Uterus (tissue), 3 donors: ENCODE measurements at regions not wholly inside any gene's neighbourhood (a gene's known extent, or its start where the extent isn't known, plus 50 kb on each side); places are given as distances from the start of the nearest gene placed in this dataset.

ENCODE experiments used
- DNase-seq, 2 donors: peaks; one replicate each; pipeline ENCODE4 v3.0.0-alpha.2; 2019 to 2020
- H3K27ac ChIP-seq, 2 donors: fragments of 200-600 bp; sonication (generic); 1 replicate in 1 of 2; 2 replicates in 1 of 2; pipeline ENCODE4 v1.5.1; 2016 to 2018
- H3K27me3 ChIP-seq, 2 donors: fragments of 200-600 bp; sonication (generic); one replicate each; pipeline ENCODE4 v1.5.1; 2018 to 2019; ENCODE audit warnings: control low read depth in 1 of 2
- H3K36me3 ChIP-seq, 2 donors: fragments of 200-600 bp; sonication (generic); one replicate each; pipeline ENCODE4 v1.5.1; 2019; ENCODE audit warnings: control low read depth in 1 of 2
- H3K4me1 ChIP-seq, 2 donors: fragments of 200-600 bp; sonication (generic); one replicate each; pipeline ENCODE4 v1.5.1; 2018 to 2019; ENCODE audit warnings: control low read depth in 1 of 2
- H3K4me3 ChIP-seq, 2 donors: fragments of 200-600 bp; sonication (generic); 1 replicate in 1 of 2; 2 replicates in 1 of 2; pipeline ENCODE4 v1.5.1; 2018 to 2019; ENCODE audit warnings: mild to moderate bottlenecking in 1 of 2
- H3K9me3 ChIP-seq, 2 donors: fragments of 200-600 bp; sonication (generic); one replicate each; pipeline ENCODE4 v1.5.1; 2019; ENCODE audit warnings: control low read depth in 1 of 2
- POLR2A ChIP-seq, 2 donors: fragments of 450-650 bp; IDR thresholded peaks; one replicate each; pipeline ENCODE4 v1.6.1; 2016; ENCODE audit warnings: antibody characterized with exemption in 2 of 2, mild to moderate bottlenecking in 1 of 2, moderate library complexity in 1 of 2
- intact Hi-C: fragments of 100-400 bp; cut with DNase I; formaldehyde crosslinking; loops from one replicate; pipeline ENCODE4 v1.15.1; 2023; ENCODE audit warnings: low total_unique reads
- TF ChIP-seq, protein P1 (sequence below), 4 experiments: fragments of 200-600 bp in 2 of 4; fragments of 450-650 bp in 2 of 4; sonication (generic) in 2 of 4; IDR thresholded peaks; one replicate each; pipeline ENCODE4 v1.5.1; 2016 to 2019; ENCODE audit warnings: antibody characterized with exemption in 4 of 4, mild to moderate bottlenecking in 2 of 4, moderate library complexity in 1 of 4
- donor health status: DM: yes; HTN: yes; CAD: no.

DNA sequence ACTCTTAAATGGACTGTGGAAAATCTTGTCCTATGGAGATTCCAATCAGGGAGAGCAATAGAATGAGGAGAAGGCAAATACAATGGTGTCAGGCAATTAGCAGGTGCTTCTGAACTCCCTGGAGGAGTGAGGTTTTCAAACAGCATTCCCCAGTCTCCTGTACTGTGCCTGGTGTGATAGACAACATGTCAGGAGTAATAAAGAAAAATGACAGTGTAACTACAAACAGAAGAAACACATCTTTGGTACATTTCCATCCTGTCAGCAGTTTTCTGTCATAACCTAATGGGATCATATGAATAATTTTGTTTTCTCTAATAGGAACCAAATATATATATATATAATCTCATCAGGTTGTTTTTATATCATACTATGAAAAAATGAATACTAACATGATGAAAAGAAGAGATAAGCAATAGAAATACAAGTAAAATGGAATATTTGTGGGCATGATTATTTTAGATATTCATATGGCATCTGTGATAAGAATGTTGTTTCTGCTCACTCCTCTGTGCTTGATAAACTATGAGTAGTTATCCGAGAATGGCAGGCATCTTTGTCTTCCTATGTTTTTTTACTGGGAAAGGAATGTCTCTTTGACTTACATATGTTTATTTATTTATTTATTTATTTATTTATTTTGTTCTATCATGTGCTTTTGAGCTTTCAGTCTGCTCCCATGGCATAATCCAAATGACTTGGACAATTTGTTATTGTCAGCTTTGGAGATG is 441.7 kb downstream of the TXNL1 start:
- Histone ChIP-seq H3K36me3 (no peaks in the 10 kb centered on the region), H3K27ac (no peak overlapping the region), H3K9me3 (no peaks in the 10 kb centered on the region), H3K4me3 (no peak overlapping the region), H3K27me3 (no peaks in the 10 kb centered on the region), H3K4me1 (no peaks in the 10 kb centered on the region)
- no peak for DNase-seq
- TF ChIP-seq, protein P1, sequence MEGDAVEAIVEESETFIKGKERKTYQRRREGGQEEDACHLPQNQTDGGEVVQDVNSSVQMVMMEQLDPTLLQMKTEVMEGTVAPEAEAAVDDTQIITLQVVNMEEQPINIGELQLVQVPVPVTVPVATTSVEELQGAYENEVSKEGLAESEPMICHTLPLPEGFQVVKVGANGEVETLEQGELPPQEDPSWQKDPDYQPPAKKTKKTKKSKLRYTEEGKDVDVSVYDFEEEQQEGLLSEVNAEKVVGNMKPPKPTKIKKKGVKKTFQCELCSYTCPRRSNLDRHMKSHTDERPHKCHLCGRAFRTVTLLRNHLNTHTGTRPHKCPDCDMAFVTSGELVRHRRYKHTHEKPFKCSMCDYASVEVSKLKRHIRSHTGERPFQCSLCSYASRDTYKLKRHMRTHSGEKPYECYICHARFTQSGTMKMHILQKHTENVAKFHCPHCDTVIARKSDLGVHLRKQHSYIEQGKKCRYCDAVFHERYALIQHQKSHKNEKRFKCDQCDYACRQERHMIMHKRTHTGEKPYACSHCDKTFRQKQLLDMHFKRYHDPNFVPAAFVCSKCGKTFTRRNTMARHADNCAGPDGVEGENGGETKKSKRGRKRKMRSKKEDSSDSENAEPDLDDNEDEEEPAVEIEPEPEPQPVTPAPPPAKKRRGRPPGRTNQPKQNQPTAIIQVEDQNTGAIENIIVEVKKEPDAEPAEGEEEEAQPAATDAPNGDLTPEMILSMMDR (IDR thresholded peaks at IDR 0.05) = no peak
- TF ChIP-seq POLR2A (IDR thresholded peaks at IDR 0.05) = no peak
- intact Hi-C loops = no loop called here

DNA sequence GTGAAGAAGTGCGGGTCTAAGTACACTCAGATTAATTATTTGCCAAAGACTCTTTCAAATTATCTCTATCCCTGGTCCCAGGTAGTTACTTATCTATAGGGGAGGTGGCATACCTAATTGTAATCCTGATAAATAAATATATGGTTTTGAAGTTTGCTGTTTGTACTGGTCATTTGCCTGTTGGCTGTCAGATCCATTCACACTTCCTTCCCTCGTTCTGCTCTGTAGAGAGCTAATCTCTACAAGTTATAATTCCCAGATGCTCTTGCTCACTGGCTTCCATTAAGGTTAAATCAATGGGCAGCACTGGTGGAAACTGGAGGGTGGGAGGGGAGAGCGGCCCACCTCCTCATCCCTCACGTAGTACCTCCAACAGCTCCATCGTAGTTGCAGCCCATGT is 447.1 kb downstream of the TXNL1 start:
- H3K9me3 ChIP-seq = no peaks in the 10 kb centered on the region
- intact Hi-C loops = no loop called here
- no peaks in the 10 kb centered on the region for H3K36me3 ChIP-seq
- H3K4me1 ChIP-seq = no peaks in the 10 kb centered on the region
- H3K4me3 ChIP-seq = no peak overlapping the region
- no peak overlapping the region for H3K27ac ChIP-seq
- no peak for TF ChIP-seq POLR2A (IDR thresholded peaks at IDR 0.05)
- TF ChIP-seq, protein P1 (IDR thresholded peaks at IDR 0.05) = no peak
- H3K27me3 ChIP-seq = no peaks in the 10 kb centered on the region
- DNase-seq = no peak

DNA sequence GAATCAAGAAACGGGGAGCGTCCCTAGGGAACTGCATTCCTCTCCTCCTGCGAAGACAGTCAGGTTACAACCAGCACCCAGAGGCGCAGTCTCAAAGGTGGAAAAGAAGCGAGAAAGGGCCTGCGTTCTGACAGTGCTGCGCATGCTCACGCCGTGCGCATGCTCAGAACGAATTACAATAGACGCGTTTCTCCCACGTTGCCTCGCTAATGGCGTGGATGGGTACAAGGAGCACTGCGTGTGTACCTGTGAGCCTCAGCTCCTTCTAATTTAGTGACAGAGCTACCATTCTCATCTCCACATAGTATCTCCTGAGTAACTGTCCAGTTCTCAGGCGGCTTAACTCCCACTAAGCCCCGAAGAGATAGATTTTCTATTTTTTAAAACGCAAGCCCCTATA is 448.8 kb downstream of the TXNL1 start:
- Histone ChIP-seq H3K36me3 (no peaks in the 10 kb centered on the region), H3K9me3 (no peaks in the 10 kb centered on the region), H3K27me3 (no peaks in the 10 kb centered on the region), H3K27ac (no peak overlapping the region), H3K4me1 (no peaks in the 10 kb centered on the region), H3K4me3 (no peak overlapping the region)
- intact Hi-C loops = no loop called here
- no peak for DNase-seq
- no peak for TF ChIP-seq POLR2A (IDR thresholded peaks at IDR 0.05)
- TF ChIP-seq, protein P1 (IDR thresholded peaks at IDR 0.05) = no peak

GRCh38 chr18:56188529-56189275 is 449.7 kb downstream of the TXNL1 start:
- DNase-seq = no peak
- no peaks in the 10 kb centered on the region for H3K27me3 ChIP-seq
- no peak overlapping the region for H3K4me3 ChIP-seq
- H3K27ac ChIP-seq = no peak overlapping the region
- no peak for TF ChIP-seq POLR2A (IDR thresholded peaks at IDR 0.05)
- TF ChIP-seq, protein P1 (IDR thresholded peaks at IDR 0.05) = no peak
- no peaks in the 10 kb centered on the region for H3K9me3 ChIP-seq
- no peaks in the 10 kb centered on the region for H3K4me1 ChIP-seq
- no peaks in the 10 kb centered on the region for H3K36me3 ChIP-seq
- intact Hi-C loops = no loop called here

- H3K4me3 ChIP-seq = no peak overlapping the region
- no peaks in the 10 kb centered on the region for H3K9me3 ChIP-seq
- intact Hi-C loops = no loop called here
- TF ChIP-seq POLR2A (IDR thresholded peaks at IDR 0.05) = no peak
- H3K36me3 ChIP-seq = no peaks in the 10 kb centered on the region
- no peaks in the 10 kb centered on the region for H3K27me3 ChIP-seq
- no peak for DNase-seq
- no peaks in the 10 kb centered on the region for H3K4me1 ChIP-seq
- H3K27ac ChIP-seq = no peak overlapping the region
Observed at GRCh38 chr18:56186319-56186718, 452.1 kb downstream of the TXNL1 start.
